HG02798 (cell line): ENCODE measurements at regions not wholly inside any gene's neighbourhood (a gene's known extent, or its start where the extent isn't known, plus 50 kb on each side); places are given as distances from the start of the nearest gene placed in this dataset.

ENCODE experiments used
- ATAC-seq: cut with Tn5 transposase; IDR thresholded peaks from one replicate; pipeline ENCODE4 v1.9.1; 2021; ENCODE audit warnings: mild to moderate bottlenecking; ENCODE audit not compliant: unreplicated experiment, poor library complexity

- ATAC-seq: no peak
Observed at GRCh38 chr1:115428256-115428655, 90.2 kb upstream of the NGF start.

- ATAC-seq: no peak
Observed at GRCh38 chr1:115426956-115427355, 88.9 kb upstream of the NGF start.

GRCh38 chr1:115426231-115426771 is 88.3 kb upstream of the NGF start:
- ATAC-seq: no peak

GRCh38 chr1:115425442-115425841 is 87.4 kb upstream of the NGF start:
- ATAC-seq: no peak

- ATAC-seq: no peak
Observed at GRCh38 chr1:115423776-115424175, 85.7 kb upstream of the NGF start.

GRCh38 chr1:115419571-115419970 is 81.5 kb upstream of the NGF start:
- no peak for ATAC-seq

GRCh38 chr1:115413621-115414020 is 75.6 kb upstream of the NGF start:
- no peak for ATAC-seq

- ATAC-seq: no peak
Observed at GRCh38 chr1:115413208-115413607, 75.2 kb upstream of the NGF start.

GRCh38 chr1:115412733-115413132 is 74.7 kb upstream of the NGF start:
- ATAC-seq: no peak

- no peak for ATAC-seq
Observed at GRCh38 chr1:115412286-115412685, 74.2 kb upstream of the NGF start.

GRCh38 chr1:115411371-115412063 is 73.5 kb upstream of the NGF start:
- no peak for ATAC-seq

- ATAC-seq: no peak
Observed at GRCh38 chr1:115409094-115410015, 71.3 kb upstream of the NGF start.

GRCh38 chr1:115408533-115408932 is 70.5 kb upstream of the NGF start:
- no peak for ATAC-seq

GRCh38 chr1:115404911-115405310 is 66.9 kb upstream of the NGF start:
- no peak for ATAC-seq

GRCh38 chr1:115402753-115403184 is 64.7 kb upstream of the NGF start:
- ATAC-seq: no peak

- ATAC-seq: no peak
Observed at GRCh38 chr1:115401676-115402075, 63.6 kb upstream of the NGF start.

- ATAC-seq: no peak
Observed at GRCh38 chr1:115400891-115401290, 62.8 kb upstream of the NGF start.

GRCh38 chr1:115400426-115400825 is 62.4 kb upstream of the NGF start:
- ATAC-seq: no peak

GRCh38 chr1:115398745-115399144 is 60.7 kb upstream of the NGF start:
- ATAC-seq: no peak
